Ectodermal cell (in vitro differentiated cells): ENCODE measurements at regions not wholly inside any gene's neighbourhood (a gene's known extent, or its start where the extent isn't known, plus 50 kb on each side); places are given as distances from the start of the nearest gene placed in this dataset.

Experiments
- H3K27ac ChIP-seq: 2 replicates; pipeline ENCODE4 v1.7.0; 2013; ENCODE audit warnings: mild to moderate bottlenecking, low read depth, low read length; ENCODE audit not compliant: insufficient read depth, poor library complexity, severe bottlenecking
- H3K27me3 ChIP-seq: 2 replicates; pipeline ENCODE4 v1.7.0; 2013; ENCODE audit warnings: mild to moderate bottlenecking, low read length; ENCODE audit not compliant: insufficient read depth, control insufficient read depth, poor library complexity, severe bottlenecking
- H3K36me3 ChIP-seq: one replicate; pipeline ENCODE4 v1.7.0; 2013; ENCODE audit warnings: low read length; ENCODE audit not compliant: control insufficient read depth, insufficient read depth
- H3K4me1 ChIP-seq: one replicate; pipeline ENCODE4 v1.7.0; 2013; ENCODE audit warnings: low read length; ENCODE audit not compliant: control insufficient read depth, insufficient read depth
- H3K4me3 ChIP-seq: 2 replicates; pipeline ENCODE4 v1.7.0; 2013; ENCODE audit warnings: low read depth, low read length, control low read depth; ENCODE audit not compliant: insufficient read depth
- H3K9me3 ChIP-seq: 2 replicates; pipeline ENCODE4 v1.7.0; 2013; ENCODE audit warnings: mild to moderate bottlenecking, low read length, moderate library complexity; ENCODE audit not compliant: control insufficient read depth
- whole genome bisulfite sequencing, 2 experiments: methylation state at CpG; one replicate each; pipeline ENCODE4 v1.1.7; 2013; ENCODE audit warnings: missing lambda C conversion rate in 2 of 2; 5-methylcytosine and 5-hydroxymethylcytosine counted together

DNA sequence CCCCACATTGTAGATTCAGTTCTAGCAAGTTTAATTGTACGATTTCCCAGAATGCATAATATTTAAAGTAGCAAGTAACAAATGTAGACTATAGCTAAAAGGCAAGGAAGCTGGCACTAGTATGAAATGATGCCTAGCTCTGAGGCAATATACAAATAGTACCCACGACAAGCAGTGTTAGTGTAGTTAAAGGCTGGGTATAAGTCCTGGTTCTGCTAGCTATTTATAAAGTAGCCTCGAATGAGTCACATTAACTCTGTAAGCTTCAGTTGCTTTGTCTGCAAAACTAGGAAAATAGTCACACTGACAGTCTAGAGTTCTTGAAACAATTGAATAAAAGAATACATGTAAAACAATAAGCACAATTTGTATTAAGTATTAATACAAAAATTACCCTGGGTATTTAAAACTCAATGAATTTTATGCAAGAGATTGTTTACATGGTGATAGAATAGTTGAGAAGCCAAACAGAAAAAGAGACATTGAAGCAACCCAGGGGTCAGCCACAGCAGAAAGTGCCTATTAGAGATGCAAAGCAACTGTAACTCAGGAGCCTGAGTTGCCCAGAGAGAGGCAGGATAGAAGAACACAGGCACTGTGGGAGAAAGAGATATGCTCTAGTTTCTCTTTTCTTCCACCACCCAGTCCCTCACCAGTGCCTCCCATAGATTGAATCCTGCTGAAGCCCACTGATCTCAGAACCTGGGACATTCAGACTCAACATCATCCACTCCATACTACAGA, 949.0 kb downstream of the C4orf33 start:
- H3K4me1 ChIP-seq: no peaks in the 10 kb centered on the region
- WGBS, 2 experiments: 90 to 94% methylated on average over 3 of the region's 3 CpGs

GRCh38 chr4:130053723-130054122, 957.8 kb downstream of the C4orf33 start:
- 58 to 78% methylated on average over 2 of the region's 2 CpGs for WGBS, 2 experiments
- Histone ChIP-seq H3K4me1 (peaks cover 3% of the 10 kb centered on the region), H3K4me3 (no peak overlapping the region), H3K9me3 (no peaks in the 10 kb centered on the region), H3K36me3 (no peaks in the 10 kb centered on the region), H3K27me3 (no peaks in the 10 kb centered on the region), H3K27ac (no peak overlapping the region)

More for the DNA sequence above, 949.0 kb downstream of the C4orf33 start:
- no peaks in the 10 kb centered on the region for H3K36me3 ChIP-seq
- H3K4me3 ChIP-seq: no peak overlapping the region
- no peaks in the 10 kb centered on the region for H3K9me3 ChIP-seq
- H3K27ac ChIP-seq: no peak overlapping the region
- no peaks in the 10 kb centered on the region for H3K27me3 ChIP-seq

GRCh38 chr4:130054908-130055307, 959.0 kb downstream of the C4orf33 start:
- no peaks in the 10 kb centered on the region for H3K36me3 ChIP-seq
- H3K9me3 ChIP-seq: no peaks in the 10 kb centered on the region
- no peaks in the 10 kb centered on the region for H3K27me3 ChIP-seq
- H3K4me1 ChIP-seq: peaks cover 3% of the 10 kb centered on the region
- no peak overlapping the region for H3K27ac ChIP-seq
- H3K4me3 ChIP-seq: no peak overlapping the region
- whole genome bisulfite sequencing, 2 experiments: 100% methylated on average over 1 of the region's 1 CpG

DNA sequence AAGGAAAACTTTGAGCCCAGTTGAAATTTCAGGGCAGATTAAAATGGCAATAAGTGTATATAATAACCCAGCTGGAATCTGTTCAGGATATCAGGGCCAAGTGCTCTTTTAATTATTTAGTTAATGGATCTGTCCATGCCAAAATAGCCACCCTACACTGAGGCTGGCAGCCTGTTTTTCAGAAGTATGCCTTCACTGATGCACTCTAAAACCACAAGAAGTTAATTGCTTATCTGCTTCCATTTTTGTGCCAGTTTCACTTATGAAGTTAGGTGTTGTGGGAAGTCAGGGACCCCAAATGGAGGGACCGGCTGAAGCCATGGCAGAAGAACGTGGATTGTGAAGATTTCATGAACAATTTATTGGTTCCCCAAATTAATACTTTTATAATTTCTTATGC, 960.3 kb downstream of the C4orf33 start:
- Histone ChIP-seq H3K9me3 (no peaks in the 10 kb centered on the region), H3K27me3 (no peaks in the 10 kb centered on the region), H3K36me3 (no peaks in the 10 kb centered on the region), H3K4me3 (no peak overlapping the region), H3K27ac (no peak overlapping the region), H3K4me1 (peaks cover 3% of the 10 kb centered on the region)
- WGBS, 2 experiments: 86 to 100% methylated on average over 2 of the region's 2 CpGs

DNA sequence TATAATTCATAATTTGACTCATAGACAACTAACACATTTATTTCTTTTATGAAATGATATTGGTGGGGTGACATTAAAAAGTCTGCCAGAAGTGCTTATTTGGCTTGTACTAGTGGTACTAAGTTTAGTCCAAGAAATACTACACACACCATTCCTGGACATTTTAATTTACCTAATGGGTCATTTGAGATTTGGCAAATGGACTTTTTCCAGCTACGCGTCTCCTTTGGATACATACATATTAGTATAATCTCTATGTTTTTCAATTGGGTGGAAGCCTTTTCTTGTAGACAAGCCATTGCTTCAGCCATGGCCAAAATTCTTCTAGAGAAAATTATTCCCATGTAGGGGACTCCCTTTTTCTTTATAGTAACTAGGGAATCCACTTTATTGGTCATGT, 968.5 kb downstream of the C4orf33 start:
- H3K4me1 ChIP-seq: no peaks in the 10 kb centered on the region

DNA sequence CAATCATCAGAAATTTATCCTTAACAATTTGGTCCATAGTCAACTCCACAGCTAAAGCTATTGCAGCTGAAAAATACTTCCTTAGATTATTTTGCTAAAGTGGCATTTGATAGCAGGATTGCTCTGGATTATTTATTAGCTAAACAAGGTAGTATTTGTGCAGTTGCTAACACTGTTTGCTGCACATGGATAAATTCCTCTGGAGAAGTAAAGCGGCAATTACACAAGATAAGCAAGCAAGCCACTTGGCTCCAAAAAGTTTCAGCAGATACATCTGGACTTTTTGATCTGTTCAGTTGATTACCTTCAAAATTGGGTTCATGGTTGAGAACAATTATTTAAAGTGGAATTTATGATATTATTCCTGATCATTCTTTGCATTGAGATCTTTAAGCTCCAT, 971.5 kb downstream of the C4orf33 start:
- Histone ChIP-seq H3K4me3 (no peak overlapping the region), H3K9me3 (no peaks in the 10 kb centered on the region), H3K36me3 (no peaks in the 10 kb centered on the region), H3K4me1 (no peaks in the 10 kb centered on the region), H3K27me3 (no peaks in the 10 kb centered on the region), H3K27ac (no peak overlapping the region)
- 94 to 100% methylated on average over 1 of the region's 1 CpG for WGBS, 2 experiments

More for the DNA sequence above, 968.5 kb downstream of the C4orf33 start:
- no peaks in the 10 kb centered on the region for H3K36me3 ChIP-seq
- H3K27ac ChIP-seq: no peak overlapping the region
- WGBS, 2 experiments: 100% methylated on average over 2 of the region's 2 CpGs; no CpG with 5 or more reads in 1 of the 2 experiments
- no peaks in the 10 kb centered on the region for H3K9me3 ChIP-seq
- H3K27me3 ChIP-seq: no peaks in the 10 kb centered on the region
- H3K4me3 ChIP-seq: no peak overlapping the region

DNA sequence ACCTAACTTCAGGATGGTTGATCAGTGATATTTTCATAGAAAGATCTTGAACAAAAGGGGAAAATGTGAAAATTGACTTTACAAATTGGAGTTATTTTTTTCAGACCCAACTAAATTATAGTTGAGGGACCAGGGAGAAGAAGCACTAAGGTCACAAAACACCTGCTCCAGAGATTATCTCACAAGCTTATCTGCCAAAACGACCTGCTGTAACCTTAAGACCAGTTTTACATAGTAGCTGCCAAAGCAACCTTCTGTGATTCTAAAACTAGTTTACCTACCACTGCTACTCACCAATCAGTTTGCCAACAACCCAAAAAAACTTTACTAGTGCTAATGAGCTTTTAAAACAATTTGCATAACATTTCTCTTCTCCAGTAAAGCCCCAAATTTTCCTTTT, 972.1 kb downstream of the C4orf33 start:
- Histone ChIP-seq H3K36me3 (no peaks in the 10 kb centered on the region), H3K9me3 (no peaks in the 10 kb centered on the region), H3K4me1 (no peaks in the 10 kb centered on the region), H3K27ac (no peak overlapping the region), H3K27me3 (no peaks in the 10 kb centered on the region), H3K4me3 (no peak overlapping the region)
- WGBS, 2 experiments: 36 to 60% methylated on average over 1 of the region's 1 CpG

GRCh38 chr4:130071746-130072145, 975.8 kb downstream of the C4orf33 start:
- Histone ChIP-seq H3K9me3 (no peaks in the 10 kb centered on the region), H3K36me3 (no peaks in the 10 kb centered on the region), H3K4me3 (no peak overlapping the region), H3K4me1 (no peaks in the 10 kb centered on the region), H3K27me3 (no peaks in the 10 kb centered on the region), H3K27ac (no peak overlapping the region)
- WGBS, 2 experiments: 97 to 98% methylated on average over 2 of the region's 2 CpGs

GRCh38 chr4:130073145-130073790, 977.3 kb downstream of the C4orf33 start:
- Histone ChIP-seq H3K27ac (no peak overlapping the region), H3K36me3 (no peaks in the 10 kb centered on the region), H3K4me3 (no peak overlapping the region), H3K27me3 (no peaks in the 10 kb centered on the region), H3K4me1 (no peaks in the 10 kb centered on the region), H3K9me3 (no peaks in the 10 kb centered on the region)
- WGBS, 2 experiments: 89 to 94% methylated on average over 2 of the region's 3 CpGs

DNA sequence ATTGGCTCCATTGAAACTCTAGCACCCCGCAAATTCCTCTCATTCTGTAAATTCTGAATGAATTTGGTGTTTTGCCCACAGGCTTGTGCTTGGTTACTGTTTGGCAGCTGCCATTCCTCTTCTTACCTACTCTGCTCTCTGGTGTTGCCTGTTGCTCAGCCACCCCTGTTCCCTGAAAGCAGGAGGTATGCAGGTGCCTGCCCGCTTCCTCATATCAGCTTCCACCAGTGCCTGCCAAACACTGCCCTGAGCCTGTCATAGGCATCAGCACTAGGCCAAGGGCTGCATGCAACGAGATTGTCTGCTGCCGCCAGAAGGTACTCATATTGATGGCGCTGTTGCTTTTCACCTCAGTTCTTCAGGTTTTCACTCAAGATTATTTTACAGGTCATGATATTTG, 978.1 kb downstream of the C4orf33 start:
- Histone ChIP-seq H3K27ac (no peak overlapping the region), H3K4me3 (no peak overlapping the region), H3K27me3 (no peaks in the 10 kb centered on the region), H3K36me3 (no peaks in the 10 kb centered on the region), H3K4me1 (no peaks in the 10 kb centered on the region), H3K9me3 (no peaks in the 10 kb centered on the region)
- 91 to 97% methylated on average over 5 of the region's 5 CpGs for WGBS, 2 experiments
